HS-27A (cell line): ENCODE measurements at regions not wholly inside any gene's neighbourhood (a gene's known extent, or its start where the extent isn't known, plus 50 kb on each side); places are given as distances from the start of the nearest gene placed in this dataset.
"Not testable (repeated sequence)": the region's sequence is repeated elsewhere in the genome, so short reads cannot be mapped to it uniquely, and the experiment has no call there.

Experiments
- DNase-seq: peaks from one replicate; pipeline ENCODE4 v3.0.0-alpha.2; 2012; ENCODE audit warnings: low read depth, missing footprints

DNA sequence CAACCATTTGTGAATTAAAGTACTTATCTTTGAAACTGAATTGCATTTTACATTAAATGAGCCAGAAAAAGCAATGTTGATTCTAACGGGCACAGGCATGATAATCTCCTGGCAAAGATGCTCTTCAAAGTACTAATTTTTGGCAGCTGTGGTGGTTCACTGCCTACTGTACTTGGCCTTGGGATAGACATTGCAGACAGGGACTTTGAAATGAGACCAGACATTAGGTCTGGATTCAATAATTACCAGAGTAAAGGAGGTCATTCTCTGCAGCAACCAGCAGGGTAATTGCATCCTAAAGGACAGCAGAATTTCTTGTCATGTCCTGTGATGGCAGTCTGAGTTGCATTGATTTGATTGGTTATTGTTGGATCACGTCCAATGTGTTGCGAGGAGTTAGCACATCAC, 986.5 kb downstream of the TDRD15 start:
- DNase-seq: no peak

DNA sequence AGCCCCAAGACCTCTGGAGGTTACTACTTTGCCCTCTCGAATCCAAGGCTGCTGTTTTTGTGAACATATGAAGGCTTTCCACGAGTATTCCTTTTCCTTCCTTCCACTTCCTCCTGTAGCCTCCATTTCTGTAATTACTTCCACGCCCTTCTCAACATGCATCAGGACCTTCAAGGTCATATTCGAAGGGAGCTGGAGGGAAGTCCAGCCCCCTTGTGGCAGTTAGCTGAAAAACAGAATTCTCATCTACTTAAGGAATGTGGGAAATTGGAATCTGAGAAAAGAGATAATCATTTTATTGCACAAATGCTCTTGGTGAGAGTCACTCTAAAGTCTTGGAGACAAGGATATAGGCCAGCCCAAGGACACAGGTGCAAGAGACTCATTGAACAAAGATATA, 1000.2 kb downstream of the TDRD15 start:
- DNase-seq: no peak

- DNase-seq: no peak
These were observed 1002.3 kb downstream of the TDRD15 start for GRCh38 chr2:22126106-22126505.

GRCh38 chr2:22126978-22127377, 1003.2 kb downstream of the TDRD15 start:
- no peak for DNase-seq

DNA sequence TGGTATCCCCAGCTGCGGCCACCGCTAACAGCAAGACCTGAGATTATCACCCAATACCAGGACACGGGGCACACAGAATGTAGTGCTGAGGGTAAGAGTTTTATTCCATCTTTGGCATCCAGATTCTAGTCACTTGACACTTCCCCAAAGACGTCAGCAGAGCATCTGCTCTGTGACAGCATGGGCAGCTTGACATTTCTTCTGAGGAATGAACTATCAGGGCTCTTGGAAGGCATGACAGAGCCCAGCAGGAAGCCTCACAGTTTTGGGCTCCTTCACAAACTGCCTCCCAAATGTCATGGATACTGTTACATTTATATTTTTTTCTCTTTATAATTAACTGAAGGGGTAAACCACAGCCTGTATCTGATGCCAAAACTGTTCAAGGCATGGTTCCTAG, 1010.7 kb downstream of the TDRD15 start:
- no peak for DNase-seq

DNA sequence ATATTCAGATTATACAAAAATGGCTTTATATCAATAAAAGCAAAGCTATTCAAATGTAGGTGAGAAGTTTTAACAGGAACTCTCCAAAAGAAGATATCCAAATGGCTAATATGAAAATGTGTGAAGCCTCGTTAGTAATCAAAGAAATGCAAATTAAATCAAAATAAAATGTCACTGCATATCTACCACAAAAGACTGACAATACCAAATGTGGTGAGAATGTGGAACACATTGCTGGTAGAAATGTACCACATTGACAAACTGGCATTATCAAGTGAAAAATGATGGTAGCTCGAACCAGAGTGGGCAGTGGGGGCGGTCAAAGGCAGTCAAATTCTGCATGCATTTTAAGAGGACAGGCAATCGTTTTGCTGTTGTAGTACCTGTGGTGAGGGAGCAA, 1012.7 kb downstream of the TDRD15 start:
- DNase-seq: no peak

DNA sequence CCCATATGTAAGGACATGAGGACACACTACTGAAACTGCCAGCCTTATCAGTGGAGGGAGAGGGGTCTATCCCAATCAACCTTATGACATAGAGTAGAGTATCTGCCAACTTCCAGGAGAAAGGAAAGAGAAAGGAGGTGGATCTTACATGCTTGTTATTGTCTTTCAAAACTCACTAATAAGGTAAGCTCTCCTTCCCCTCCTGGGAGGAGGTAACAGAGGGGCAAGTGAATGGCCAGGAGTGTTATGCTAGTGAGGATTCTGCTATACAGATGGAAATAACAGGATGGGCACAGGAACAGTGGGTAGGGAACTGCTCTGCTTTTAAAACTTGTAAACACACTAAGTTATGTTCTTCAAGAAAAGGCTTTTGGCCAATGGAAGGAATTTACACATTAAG, 1020.1 kb downstream of the TDRD15 start:
- DNase-seq: no peak

DNA sequence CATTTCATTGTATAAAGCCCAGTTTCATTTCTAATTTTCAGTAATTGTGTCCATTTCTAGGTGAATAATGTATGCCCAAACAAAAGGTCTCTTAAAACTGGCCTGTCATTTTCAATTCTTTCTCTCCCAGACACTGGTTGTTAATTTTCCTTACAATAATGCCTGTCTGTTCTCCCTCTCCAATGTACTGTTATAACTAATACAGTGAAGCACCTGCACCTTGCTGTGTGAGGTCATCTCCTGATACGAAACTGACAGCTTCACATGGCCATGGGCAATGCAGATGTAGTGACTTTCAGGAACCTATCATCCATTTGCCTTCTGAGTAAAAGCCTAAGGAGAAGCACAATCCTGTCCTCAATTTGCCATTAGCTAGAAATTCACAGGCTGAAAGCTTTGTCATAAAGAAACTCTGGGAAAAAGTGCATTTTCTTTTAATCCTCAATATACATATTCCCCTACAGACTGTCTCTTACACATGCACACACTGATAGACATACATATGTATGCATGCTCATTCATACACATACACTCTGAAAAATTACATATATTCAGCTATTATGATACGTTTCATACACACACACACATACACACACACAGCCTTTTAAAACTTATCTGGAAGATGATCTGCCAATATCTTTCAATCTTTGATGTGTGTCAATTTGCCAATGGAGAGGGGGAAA, 1030.3 kb downstream of the TDRD15 start:
- no peak for DNase-seq

DNA sequence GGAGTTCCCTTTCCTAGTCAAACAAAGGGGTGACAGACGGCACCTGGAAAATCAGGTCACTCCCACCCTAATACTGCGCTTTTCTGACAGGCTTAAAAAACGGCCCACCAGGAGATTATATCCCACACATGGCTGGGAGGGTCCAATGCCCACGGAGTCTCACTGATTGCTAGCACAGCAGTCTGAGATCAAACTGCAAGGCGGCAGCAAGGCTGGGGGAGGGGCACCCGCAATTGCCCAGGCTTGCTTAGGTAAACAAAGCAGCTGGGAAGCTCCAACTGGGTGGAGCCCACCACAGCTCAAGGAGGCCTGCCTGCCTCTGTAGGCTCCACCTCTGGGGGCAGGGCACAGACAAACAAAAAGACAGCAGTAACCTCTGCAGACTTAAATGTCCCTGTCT, 1032.9 kb downstream of the TDRD15 start:
- DNase-seq: not testable (repeated sequence)

GRCh38 chr2:22167256-22167655, 1043.5 kb downstream of the TDRD15 start:
- DNase-seq: no peak

DNA sequence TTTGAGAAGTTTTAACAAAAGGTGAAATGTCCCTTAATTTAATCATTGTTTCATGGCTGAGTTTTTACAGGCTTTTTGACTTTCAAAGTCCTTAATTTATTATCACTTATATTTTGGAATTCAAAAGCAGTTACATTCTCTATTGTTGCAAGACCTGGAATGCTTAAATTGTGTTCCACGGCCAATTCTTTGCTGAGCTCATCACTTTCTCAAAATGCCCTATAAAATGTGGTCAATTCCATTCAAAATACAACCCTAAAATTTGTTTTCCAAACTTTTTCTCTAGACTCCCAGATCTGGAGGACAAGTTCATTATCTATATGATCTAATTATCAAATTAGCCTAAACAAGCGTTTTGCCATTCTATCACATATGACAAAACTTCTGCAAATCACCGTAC, 1051.2 kb downstream of the TDRD15 start:
- DNase-seq: no peak

GRCh38 chr2:22185251-22185650, 1061.5 kb downstream of the TDRD15 start:
- no peak for DNase-seq

- DNase-seq: not testable (repeated sequence)
These were observed 1062.6 kb downstream of the TDRD15 start for GRCh38 chr2:22186261-22186828.

- DNase-seq: no peak
These were observed 1066.2 kb downstream of the TDRD15 start for GRCh38 chr2:22189893-22190480.

- no peak for DNase-seq
These were observed 1070.5 kb downstream of the TDRD15 start for GRCh38 chr2:22194218-22194617.

GRCh38 chr2:22196806-22197205, 1073.0 kb downstream of the TDRD15 start:
- no peak for DNase-seq

DNA sequence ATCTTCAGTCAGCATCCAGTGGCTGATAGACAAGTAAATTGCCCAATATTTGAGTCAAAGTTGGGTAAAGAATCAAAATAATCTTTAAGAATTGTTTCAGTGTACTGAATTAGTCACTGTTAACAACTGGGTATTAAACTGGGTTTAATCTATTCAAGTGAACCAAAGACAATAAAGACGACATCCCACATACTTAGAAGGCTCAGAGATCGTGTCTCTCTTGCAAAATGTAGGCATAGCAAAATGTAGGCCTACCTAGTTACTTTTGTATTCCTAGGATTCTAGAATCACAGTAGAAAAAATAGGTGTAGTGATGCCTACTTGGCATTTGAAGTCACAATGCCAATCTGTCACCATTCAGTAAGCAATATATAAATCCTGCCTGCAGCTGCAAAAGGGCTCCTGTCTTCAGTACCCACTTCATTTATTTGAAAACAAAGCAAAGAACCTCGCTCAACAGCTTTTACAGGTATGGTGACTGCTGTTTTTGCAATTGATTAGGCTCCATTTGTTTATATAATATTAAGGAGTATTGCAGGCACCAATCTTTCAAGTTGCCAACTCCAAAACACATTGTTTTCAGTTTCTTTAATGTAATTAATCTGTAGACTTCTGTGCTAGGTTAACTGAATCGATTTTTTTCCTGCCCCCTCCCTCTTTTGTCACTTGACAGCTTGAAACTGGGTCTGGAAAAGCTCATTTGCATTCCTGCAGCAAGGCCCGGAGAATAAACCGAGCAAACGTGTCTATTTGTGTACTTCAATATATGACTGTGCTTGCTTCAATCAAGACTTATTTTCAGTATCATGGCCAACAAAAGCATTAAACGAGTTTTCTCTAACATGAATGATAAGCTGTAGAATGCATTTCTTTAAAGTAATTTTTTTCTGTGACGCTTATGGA, 1074.9 kb downstream of the TDRD15 start:
- no peak for DNase-seq

DNA sequence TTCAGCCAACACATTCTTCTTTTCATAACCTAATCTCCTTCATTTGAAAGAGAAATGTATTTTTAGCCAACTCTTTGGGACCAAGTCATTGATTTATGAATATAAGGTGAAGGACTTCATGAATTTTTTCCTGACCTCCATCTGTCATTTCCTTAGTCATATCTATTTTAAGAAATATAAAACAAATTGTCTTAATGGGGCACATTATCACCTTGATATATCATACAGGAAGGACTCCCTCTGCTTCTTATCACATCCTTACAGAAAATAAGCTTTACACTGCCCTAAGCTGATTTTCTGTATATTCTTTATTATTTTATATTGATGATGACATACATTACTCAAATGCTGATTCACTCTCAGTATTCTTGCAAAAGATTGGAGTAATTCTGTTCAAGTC, 1076.2 kb downstream of the TDRD15 start:
- DNase-seq: no peak

DNA sequence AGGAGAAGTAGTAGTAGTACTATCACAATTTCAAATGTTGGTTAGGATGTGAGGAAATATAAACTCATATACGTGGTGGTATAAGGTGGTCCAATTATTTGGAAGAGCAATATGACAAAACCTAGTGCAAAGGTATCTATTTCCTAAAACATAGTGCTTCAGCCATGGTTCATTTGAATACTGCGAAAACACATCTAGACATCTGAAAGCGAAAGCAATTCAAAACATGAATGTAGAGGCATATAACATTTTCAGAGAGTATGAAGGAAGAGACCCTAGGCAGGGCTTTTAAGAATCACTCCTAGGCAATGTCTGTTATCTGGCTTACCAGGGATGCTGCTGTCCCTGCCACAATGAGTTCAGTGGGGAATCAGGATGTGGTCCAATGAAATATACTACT, 1085.8 kb downstream of the TDRD15 start:
- no peak for DNase-seq

DNA sequence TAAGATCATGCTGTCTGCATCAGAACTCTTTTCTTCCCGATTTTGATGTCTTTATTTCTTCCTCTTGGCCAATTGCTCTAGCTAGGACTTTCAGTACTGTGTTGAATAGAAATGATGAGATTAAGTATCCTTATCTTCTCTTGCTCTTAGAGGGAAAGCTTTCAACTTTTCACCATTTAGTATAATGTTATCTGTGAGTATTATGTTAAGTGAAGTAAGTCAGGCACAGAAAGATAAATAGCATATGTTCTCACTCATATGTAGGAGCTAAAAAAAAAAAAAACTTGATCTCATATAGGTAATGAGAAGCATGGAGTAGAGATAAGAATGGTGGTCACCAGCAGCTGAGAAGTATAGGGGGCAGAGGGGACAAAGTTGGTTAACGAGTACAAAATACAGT, 1089.5 kb downstream of the TDRD15 start:
- no peak for DNase-seq

- DNase-seq: no peak
These were observed 1091.7 kb downstream of the TDRD15 start for GRCh38 chr2:22215517-22215916.

GRCh38 chr2:22217881-22218280, 1094.1 kb downstream of the TDRD15 start:
- DNase-seq: no peak

GRCh38 chr2:22221006-22221405, 1097.2 kb downstream of the TDRD15 start:
- no peak for DNase-seq
